Smooth muscle cell (in vitro differentiated cells): ENCODE measurements at regions not wholly inside any gene's neighbourhood (a gene's known extent, or its start where the extent isn't known, plus 50 kb on each side); places are given as distances from the start of the nearest gene placed in this dataset.

Experiments used
- DNase-seq: peaks from one replicate; lab custom pipeline; 2025; ENCODE audit not compliant: unreplicated experiment; lab: John Stamatoyannopoulos, UW
- H2AFZ ChIP-seq: fragments of 200-600 bp; sonication (generic); 2 replicates; pipeline ENCODE4 v1.6.0; 2016; ENCODE audit warnings: antibody characterized with exemption, low read depth, mild to moderate bottlenecking
- H3F3A ChIP-seq: fragments of 200-600 bp; sonication (generic); 2 replicates; pipeline ENCODE4 v1.6.0; 2017; ENCODE audit warnings: antibody characterized with exemption, low read depth
- H3K27ac ChIP-seq: fragments of 200-600 bp; sonication (generic); 2 replicates; pipeline ENCODE4 v1.5.1; 2016; ENCODE audit warnings: low read depth, mild to moderate bottlenecking
- H3K27me3 ChIP-seq: fragments of 200-600 bp; sonication (generic); 2 replicates; pipeline ENCODE4 v1.6.1; 2016; ENCODE audit warnings: low read depth, mild to moderate bottlenecking
- H3K36me3 ChIP-seq: fragments of 200-600 bp; sonication (generic); 2 replicates; pipeline ENCODE4 v1.5.1; 2016; ENCODE audit warnings: low read depth
- H3K4me1 ChIP-seq: fragments of 200-600 bp; sonication (generic); 2 replicates; pipeline ENCODE4 v1.5.1; 2016; ENCODE audit warnings: low read depth
- H3K4me2 ChIP-seq: fragments of 200-600 bp; sonication (generic); 2 replicates; pipeline ENCODE4 v1.6.0; 2016; ENCODE audit warnings: mild to moderate bottlenecking
- H3K4me3 ChIP-seq: fragments of 200-600 bp; sonication (generic); 2 replicates; pipeline ENCODE4 v1.5.1; 2016; ENCODE audit warnings: mild to moderate bottlenecking
- H3K79me2 ChIP-seq: fragments of 200-600 bp; sonication (generic); 2 replicates; pipeline ENCODE4 v1.6.0; 2016; ENCODE audit warnings: low read depth, mild to moderate bottlenecking
- H3K9ac ChIP-seq: fragments of 200-600 bp; sonication (generic); 2 replicates; pipeline ENCODE4 v1.6.0; 2016; ENCODE audit warnings: low read depth
- H3K9me3 ChIP-seq: fragments of 200-600 bp; sonication (generic); replicated peaks from 2 replicates; pipeline ENCODE4 v1.5.1; 2016; ENCODE audit warnings: low read depth
- H4K20me1 ChIP-seq: fragments of 200-600 bp; sonication (generic); 2 replicates; pipeline ENCODE4 v1.6.0; 2016; ENCODE audit warnings: low read depth
- CTCF ChIP-seq: fragments of 200-600 bp; sonication (generic); IDR thresholded peaks from 2 replicates; pipeline ENCODE4 v1.5.1; 2017; ENCODE audit warnings: borderline replicate concordance, mild to moderate bottlenecking, antibody characterized with exemption; ENCODE audit not compliant: insufficient read depth, poor library complexity, severe bottlenecking
- WGBS: methylation state at CpG from one replicate; pipeline ENCODE4 v1.1.7; 2016; ENCODE audit warnings: low lambda C conversion rate; 5-methylcytosine and 5-hydroxymethylcytosine counted together

DNA sequence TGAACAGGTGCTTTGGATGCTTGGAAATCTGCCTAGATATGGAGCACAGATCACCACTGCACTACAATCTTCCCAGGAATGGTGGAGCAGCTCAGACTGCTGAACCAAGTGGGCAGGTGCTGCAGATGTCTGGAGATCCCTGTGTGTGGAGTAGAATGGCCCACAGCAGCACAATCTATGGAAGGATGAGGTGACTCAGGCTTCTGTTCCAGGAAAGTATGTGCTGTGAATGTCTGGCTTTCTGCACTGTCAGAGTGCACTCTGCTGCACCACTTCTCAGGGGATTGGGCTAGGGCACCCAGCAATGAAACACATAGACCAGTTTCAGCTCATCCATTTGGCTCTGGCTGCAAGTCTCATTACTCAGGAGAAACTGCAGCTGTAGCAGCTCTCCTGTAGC lies 865.4 kb upstream of the NXPH2 start:
- H3K36me3 ChIP-seq, result no peaks in the 10 kb centered on the region
- H4K20me1 ChIP-seq, result no peaks in the 10 kb centered on the region
- H2AFZ ChIP-seq, result no peak overlapping the region
- peak overlapping the region; percentile 7 for H3K27ac ChIP-seq
- H3K4me3 ChIP-seq, result no peak overlapping the region
- no peak overlapping the region for H3K4me2 ChIP-seq
- H3K27me3 ChIP-seq, result no peaks in the 10 kb centered on the region
- H3K9ac ChIP-seq, result no peak overlapping the region
- no peaks in the 10 kb centered on the region for H3F3A ChIP-seq
- DNase-seq, result no peak
- TF ChIP-seq CTCF, result no peak
- no peaks in the 10 kb centered on the region for H3K4me1 ChIP-seq
- H3K9me3 ChIP-seq, result no peaks in the 10 kb centered on the region
- no peaks in the 10 kb centered on the region for H3K79me2 ChIP-seq

DNA sequence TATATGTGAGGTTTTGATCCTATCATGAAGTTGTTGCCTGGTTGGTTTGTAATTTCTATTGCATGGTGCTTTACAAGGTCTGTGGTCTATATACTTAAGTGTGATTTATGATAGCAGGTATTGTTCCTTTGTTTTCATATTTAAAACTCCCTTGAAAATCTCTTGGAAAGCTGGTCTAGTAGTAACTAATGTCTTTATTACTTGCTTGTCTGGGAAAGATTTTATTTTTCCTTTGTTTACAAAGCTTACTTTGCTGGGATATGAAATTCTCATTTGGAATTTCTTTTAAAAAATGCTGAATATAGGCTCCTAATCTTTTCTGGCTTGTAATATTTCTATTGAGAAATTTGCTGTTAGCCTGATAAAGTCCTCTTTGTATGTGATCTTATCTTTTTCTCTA lies 862.9 kb upstream of the NXPH2 start:
- Histone ChIP-seq H3K4me2 (no peak overlapping the region), H3K4me3 (no peak overlapping the region), H4K20me1 (no peaks in the 10 kb centered on the region), H3K27me3 (no peaks in the 10 kb centered on the region), H2AFZ (no peak overlapping the region), H3F3A (no peaks in the 10 kb centered on the region), H3K79me2 (no peaks in the 10 kb centered on the region), H3K9ac (no peak overlapping the region), H3K36me3 (no peaks in the 10 kb centered on the region), H3K27ac (no peak overlapping the region), H3K4me1 (no peaks in the 10 kb centered on the region), H3K9me3 (no peaks in the 10 kb centered on the region)
- TF ChIP-seq CTCF, result no peak
- no peak for DNase-seq

- no peak overlapping the region for H3K4me2 ChIP-seq
- no peak for TF ChIP-seq CTCF
- WGBS, result 51% methylated on average over 1 of the region's 1 CpG
Measured at GRCh38 chr2:139631966-139632365, 851.8 kb upstream of the NXPH2 start.

GRCh38 chr2:139628931-139629330 lies 848.7 kb upstream of the NXPH2 start:
- Histone ChIP-seq H3F3A (no peaks in the 10 kb centered on the region), H3K79me2 (no peaks in the 10 kb centered on the region), H3K36me3 (no peaks in the 10 kb centered on the region), H4K20me1 (no peaks in the 10 kb centered on the region), H3K4me1 (no peaks in the 10 kb centered on the region), H3K27ac (no peak overlapping the region), H3K4me3 (no peak overlapping the region), H3K9me3 (no peaks in the 10 kb centered on the region), H3K4me2 (no peak overlapping the region), H2AFZ (no peak overlapping the region), H3K27me3 (no peaks in the 10 kb centered on the region), H3K9ac (no peak overlapping the region)
- TF ChIP-seq CTCF, result no peak
- no peak for DNase-seq
- WGBS, result 69% methylated on average over 2 of the region's 2 CpGs

More at GRCh38 chr2:139631966-139632365, 851.8 kb upstream of the NXPH2 start:
- H3K36me3 ChIP-seq, result no peaks in the 10 kb centered on the region
- H3K4me1 ChIP-seq, result no peaks in the 10 kb centered on the region
- H3K9ac ChIP-seq, result no peak overlapping the region
- no peaks in the 10 kb centered on the region for H3K9me3 ChIP-seq
- no peaks in the 10 kb centered on the region for H3K27me3 ChIP-seq
- no peak for DNase-seq
- no peaks in the 10 kb centered on the region for H3K79me2 ChIP-seq
- no peaks in the 10 kb centered on the region for H3F3A ChIP-seq
- H2AFZ ChIP-seq, result no peak overlapping the region
- H4K20me1 ChIP-seq, result no peaks in the 10 kb centered on the region
- no peak overlapping the region for H3K27ac ChIP-seq
- no peak overlapping the region for H3K4me3 ChIP-seq
